Motor neuron (in vitro differentiated cells): ENCODE measurements at regions not wholly inside any gene's neighbourhood (a gene's known extent, or its start where the extent isn't known, plus 50 kb on each side); places are given as distances from the start of the nearest gene placed in this dataset.

Source experiments
- ATAC-seq, 8 experiments: fragments of 200-7000 bp; cut with Tn5 transposase; replicated peaks in 6 of 8; 2 replicates each; pipeline ENCODE4 v1.8.0; 2021; ENCODE audit warnings: mild to moderate bottlenecking in 8 of 8, moderate library complexity in 8 of 8
- H3K27ac ChIP-seq, 2 donors: fragments of 250-450 bp; sonication (Bioruptor Pico); 2 replicates each; pipeline ENCODE4 v1.9.0; 2021; ENCODE audit warnings: antibody characterized with exemption in 2 of 2, mild to moderate bottlenecking in 2 of 2, moderate library complexity in 1 of 2
- H3K4me1 ChIP-seq, 2 donors: fragments of 250-450 bp; sonication (Bioruptor Pico); replicated peaks in 1 of 2; 2 replicates each; pipeline ENCODE4 v1.6.1; 2021; ENCODE audit warnings: antibody characterized with exemption in 2 of 2, mild to moderate bottlenecking in 2 of 2, moderate library complexity in 1 of 2
- H3K4me3 ChIP-seq, 5 donors: fragments of 250-450 bp; sonication (Bioruptor Pico); 2 replicates each; pipeline ENCODE4 v1.9.0; 2021; ENCODE audit warnings: antibody characterized with exemption in 5 of 5, mild to moderate bottlenecking in 5 of 5, moderate library complexity in 4 of 5
- WGBS, 10 experiments: fragments of 450-650 bp; shearing (Covaris generic); methylation state at CpG; one replicate each; pipeline ENCODE4 v1.0.0; 2022; 5-methylcytosine and 5-hydroxymethylcytosine counted together
- in situ Hi-C, 9 experiments: fragments of 400-800 bp; cut with MboI; loops; one replicate each; pipeline ENCODE4 v1.15.0; 2021; ENCODE audit warnings: low sequenced_read_pairs in 9 of 9, low pct_unique_long_range_greater_than_20kb in 2 of 9; ENCODE audit not compliant: unreplicated experiment in 9 of 9

- no peak overlapping the region for H3K4me3 ChIP-seq
- ATAC-seq, result no peak
- no peaks in the 10 kb centered on the region for H3K4me1 ChIP-seq
- no peak overlapping the region for H3K27ac ChIP-seq
- in situ Hi-C loops, result no loop called here
- 60 to 100% (median 80%) methylated on average over 1 to 2 of the region's 2 CpGs; no CpG with 5 or more reads in 5 of the 10 experiments for WGBS, 10 experiments
These were observed 569.1 kb upstream of the ZFP42 start for GRCh38 chr4:187426511-187426910.

DNA sequence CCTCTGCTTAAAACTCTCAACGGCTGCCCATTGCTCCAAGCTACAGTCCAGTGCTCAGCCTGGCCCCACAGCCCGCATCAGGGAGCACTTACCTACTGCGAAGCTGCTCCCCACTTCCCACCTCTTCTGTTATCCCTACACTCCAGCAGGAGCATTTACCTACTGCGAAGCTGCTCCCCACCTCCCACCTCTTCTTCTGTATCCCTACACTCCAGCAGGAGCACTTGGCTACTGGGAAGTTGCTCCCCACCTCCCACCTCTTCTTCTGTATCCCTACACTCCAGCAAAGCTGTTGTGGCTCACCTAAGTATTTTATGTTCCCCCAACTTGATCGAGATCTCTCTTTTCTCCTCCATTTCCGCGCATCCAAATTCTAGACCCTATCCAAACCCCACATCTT lies 563.3 kb upstream of the ZFP42 start:
- H3K27ac ChIP-seq, result no peak overlapping the region
- H3K4me3 ChIP-seq, result no peak overlapping the region
- no peaks in the 10 kb centered on the region for H3K4me1 ChIP-seq
- ATAC-seq, result no peak
- in situ Hi-C loops, result no loop called here
- WGBS, 10 experiments, result 11 to 93% (median 69%) methylated on average over 2 to 7 of the region's 7 CpGs; no CpG with 5 or more reads in 3 of the 10 experiments

DNA sequence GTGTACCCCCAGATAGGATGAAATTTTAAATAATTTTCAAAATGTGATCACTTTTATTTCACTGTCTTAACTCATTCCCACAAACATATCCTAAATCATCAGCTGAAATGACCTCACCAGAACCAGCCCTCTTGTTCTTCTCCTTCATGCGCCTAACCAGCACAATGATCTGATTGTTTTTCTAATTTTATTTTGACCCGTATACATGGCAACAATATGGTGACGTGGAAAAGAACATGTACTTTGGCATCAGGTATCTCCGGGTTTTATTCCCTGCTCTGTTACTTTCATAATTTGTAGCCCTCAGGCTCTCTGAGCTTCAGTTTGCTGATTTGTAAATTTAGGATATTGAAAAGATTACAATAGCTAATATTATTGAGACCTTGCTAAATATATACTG lies 562.4 kb upstream of the ZFP42 start:
- in situ Hi-C loops, result no loop called here
- Histone ChIP-seq H3K27ac (no peak overlapping the region), H3K4me1 (no peaks in the 10 kb centered on the region), H3K4me3 (no peak overlapping the region)
- ATAC-seq, result no peak
- 0 to 89% (median 77%) methylated on average over 1 to 4 of the region's 4 CpGs for WGBS, 10 experiments

GRCh38 chr4:187436251-187436650 lies 559.3 kb upstream of the ZFP42 start:
- in situ Hi-C loops, result no loop called here
- 43 to 100% (median 59%) methylated on average over 1 to 4 of the region's 5 CpGs; no CpG with 5 or more reads in 4 of the 10 experiments for WGBS, 10 experiments
- ATAC-seq, result peak in 1 of 8 experiments; percentile 59
- no peaks in the 10 kb centered on the region for H3K4me1 ChIP-seq
- H3K27ac ChIP-seq, result no peak overlapping the region
- H3K4me3 ChIP-seq, result no peak overlapping the region

GRCh38 chr4:187444061-187444460 lies 551.5 kb upstream of the ZFP42 start:
- 0 to 100% (median 60%) methylated on average over 1 to 3 of the region's 3 CpGs for WGBS, 10 experiments
- in situ Hi-C loops, result no loop called here

GRCh38 chr4:187449702-187450101 lies 545.9 kb upstream of the ZFP42 start:
- H3K27ac ChIP-seq, result no peak overlapping the region
- H3K4me1 ChIP-seq, result no peaks in the 10 kb centered on the region
- in situ Hi-C loops, result no loop called here
- no peak overlapping the region for H3K4me3 ChIP-seq
- ATAC-seq, result no peak
- 0 to 100% (median 63%) methylated on average over 2 to 3 of the region's 3 CpGs; no CpG with 5 or more reads in 6 of the 10 experiments for WGBS, 10 experiments

More at GRCh38 chr4:187444061-187444460, 551.5 kb upstream of the ZFP42 start:
- no peak for ATAC-seq
- Histone ChIP-seq H3K4me1 (no peaks in the 10 kb centered on the region), H3K4me3 (no peak overlapping the region), H3K27ac (no peak overlapping the region)

- no peaks in the 10 kb centered on the region for H3K4me1 ChIP-seq
- no peak overlapping the region for H3K4me3 ChIP-seq
- in situ Hi-C loops, result no loop called here
- WGBS, 10 experiments, result 12 to 100% (median 71%) methylated on average over 2 to 6 of the region's 8 CpGs; no CpG with 5 or more reads in 2 of the 10 experiments
- peak in 1 of 8 experiments; percentile 34 for ATAC-seq
- no peak overlapping the region for H3K27ac ChIP-seq
These were observed 543.8 kb upstream of the ZFP42 start for GRCh38 chr4:187451776-187452175.

- H3K4me1 ChIP-seq, result no peaks in the 10 kb centered on the region
- 0 to 87% (median 20%) methylated on average over 1 to 3 of the region's 3 CpGs; no CpG with 5 or more reads in 3 of the 10 experiments for WGBS, 10 experiments
- H3K27ac ChIP-seq, result no peak overlapping the region
- in situ Hi-C loops, result no loop called here
- no peak overlapping the region for H3K4me3 ChIP-seq
- ATAC-seq, result no peak
These were observed 535.6 kb upstream of the ZFP42 start for GRCh38 chr4:187460016-187460415.

- Histone ChIP-seq H3K4me3 (no peak overlapping the region), H3K4me1 (peaks cover 0 to 3% of the 10 kb centered on the region in 2 donors), H3K27ac (no peak overlapping the region)
- in situ Hi-C loops, result no loop called here
- no peak for ATAC-seq
These were observed 531.0 kb upstream of the ZFP42 start for GRCh38 chr4:187464573-187464972.

DNA sequence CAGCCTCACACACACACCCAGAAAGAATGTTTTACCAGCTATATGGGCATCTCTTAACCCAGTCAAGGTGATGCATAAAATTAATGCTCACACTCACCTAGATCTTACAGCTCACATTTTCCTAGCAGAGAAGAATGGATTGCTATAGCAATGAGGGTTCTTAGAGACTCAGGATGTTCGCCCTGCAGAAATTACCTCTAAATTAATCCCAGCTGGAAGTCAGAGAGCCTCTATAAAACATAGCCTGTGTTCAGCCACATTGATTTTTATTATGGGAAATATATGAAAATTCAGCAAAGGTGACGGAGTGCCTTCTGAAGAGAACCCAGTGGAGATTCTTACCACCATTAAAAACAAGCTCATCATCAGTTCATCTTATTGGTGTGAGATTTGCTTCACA lies 528.3 kb upstream of the ZFP42 start:
- in situ Hi-C loops, result no loop called here
- H3K27ac ChIP-seq, result no peak overlapping the region
- no peak overlapping the region for H3K4me3 ChIP-seq
- 6 to 100% (median 50%) methylated on average over 1 to 2 of the region's 2 CpGs; no CpG with 5 or more reads in 3 of the 10 experiments for WGBS, 10 experiments
- peaks cover 0 to 3% of the 10 kb centered on the region in 2 donors for H3K4me1 ChIP-seq
- peak in 1 of 8 experiments; percentile 52 for ATAC-seq

- ATAC-seq, result no peak
- Histone ChIP-seq H3K4me1 (peaks cover 0 to 3% of the 10 kb centered on the region in 2 donors), H3K27ac (no peak overlapping the region), H3K4me3 (no peak overlapping the region)
- WGBS, 10 experiments, result 0 to 85% (median 61%) methylated on average over 1 to 2 of the region's 2 CpGs; no CpG with 5 or more reads in 2 of the 10 experiments
- in situ Hi-C loops, result no loop called here
These were observed 525.9 kb upstream of the ZFP42 start for GRCh38 chr4:187469627-187470026.

- peaks cover 0 to 3% of the 10 kb centered on the region in 2 donors for H3K4me1 ChIP-seq
- in situ Hi-C loops, result no loop called here
- 23 to 100% (median 89%) methylated on average over 1 to 3 of the region's 3 CpGs; no CpG with 5 or more reads in 3 of the 10 experiments for WGBS, 10 experiments
- H3K27ac ChIP-seq, result no peak overlapping the region
- H3K4me3 ChIP-seq, result no peak overlapping the region
- ATAC-seq, result no peak
These were observed 525.5 kb upstream of the ZFP42 start for GRCh38 chr4:187470061-187470460.

DNA sequence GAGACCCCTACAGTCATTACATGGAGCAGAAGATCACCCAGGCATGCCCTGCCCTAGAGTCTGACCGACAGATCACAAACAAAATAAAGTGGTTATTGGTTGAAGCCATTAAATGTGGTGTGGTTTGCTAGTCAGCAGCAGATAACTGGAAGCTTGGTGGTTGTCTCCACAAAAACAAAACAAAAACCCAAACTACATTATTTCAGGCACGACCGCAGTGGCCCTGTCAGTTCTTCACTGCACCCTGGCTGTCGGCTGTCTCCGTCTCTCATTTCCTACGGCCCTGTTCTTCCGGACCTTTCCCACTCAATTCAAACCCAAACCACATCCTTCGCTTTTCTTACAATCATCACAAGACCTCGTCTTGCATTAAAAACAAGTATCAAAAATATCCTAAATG lies 521.3 kb upstream of the ZFP42 start:
- no peak for ATAC-seq
- WGBS, 10 experiments, result 29 to 100% (median 80%) methylated on average over 2 to 9 of the region's 9 CpGs; no CpG with 5 or more reads in 1 of the 10 experiments
- H3K27ac ChIP-seq, result no peak overlapping the region
- no peak overlapping the region for H3K4me3 ChIP-seq
- H3K4me1 ChIP-seq, result no peaks in the 10 kb centered on the region
- in situ Hi-C loops, result no loop called here

DNA sequence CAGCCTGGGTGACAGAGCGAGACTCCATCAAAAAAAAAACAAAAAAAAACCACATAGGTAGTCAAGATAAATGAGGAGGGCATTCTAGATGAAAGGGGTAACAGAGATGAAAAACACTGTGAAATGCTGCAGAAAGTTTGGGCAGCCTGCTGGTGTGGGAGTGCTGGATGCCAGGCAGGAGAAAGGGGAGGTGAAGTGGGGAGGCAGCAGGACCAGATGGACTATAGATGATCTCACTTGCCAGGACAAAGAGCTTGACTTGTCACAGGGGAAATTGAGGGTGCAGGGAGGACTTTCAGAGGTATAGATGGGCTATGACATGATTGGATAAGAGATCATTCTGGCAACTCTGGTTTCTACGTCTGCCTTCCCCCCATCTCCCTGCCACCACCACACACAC lies 519.7 kb upstream of the ZFP42 start:
- no peaks in the 10 kb centered on the region for H3K4me1 ChIP-seq
- 14 to 100% (median 81%) methylated on average over 1 to 2 of the region's 2 CpGs; no CpG with 5 or more reads in 4 of the 10 experiments for WGBS, 10 experiments
- ATAC-seq, result no peak
- in situ Hi-C loops, result no loop called here
- no peak overlapping the region for H3K4me3 ChIP-seq
- H3K27ac ChIP-seq, result no peak overlapping the region
